Activated CD4-positive, alpha-beta T cell treated with anti-CD3 and anti-CD28 coated beads for 36 hours (primary cell): ENCODE measurements at regions not wholly inside any gene's neighbourhood (a gene's known extent, or its start where the extent isn't known, plus 50 kb on each side); places are given as distances from the start of the nearest gene placed in this dataset.

Experiments
- ATAC-seq: fragments of 200-7000 bp; cut with Tn5 transposase; one replicate; pipeline ENCODE4 v1.10.0; 2021; ENCODE audit warnings: mild to moderate bottlenecking, moderate library complexity
- CTCF ChIA-PET: fragments of 350-600 bp; sonication (Branson Sonifier 250); formaldehyde crosslinking; loops from one replicate; lab custom pipeline; 2021; ENCODE audit warnings: antibody characterized with exemption; lab: Charles Lee
- POLR2A ChIA-PET: fragments of 350-600 bp; sonication (Branson Sonifier 250); formaldehyde crosslinking; loops from one replicate; lab custom pipeline; 2021; ENCODE audit warnings: antibody characterized with exemption, inconsistent platforms; lab: Charles Lee
- DNase-seq: peaks from one replicate; pipeline ENCODE4 v3.0.0-alpha.2; 2020
- H3K27ac Mint-ChIP-seq: one replicate; pipeline ENCODE4 v1.8.0; 2021; ENCODE audit warnings: mixed read lengths
- H3K27me3 Mint-ChIP-seq: one replicate; pipeline ENCODE4 v1.8.0; 2021; ENCODE audit warnings: mixed read lengths
- H3K36me3 Mint-ChIP-seq: one replicate; pipeline ENCODE4 v1.8.0; 2021; ENCODE audit warnings: low read depth, mixed read lengths
- H3K4me1 Mint-ChIP-seq: one replicate; pipeline ENCODE4 v1.8.0; 2021; ENCODE audit warnings: mixed read lengths
- H3K4me3 Mint-ChIP-seq: one replicate; pipeline ENCODE4 v1.8.0; 2021; ENCODE audit warnings: mild to moderate bottlenecking, moderate library complexity, mixed read lengths
- H3K9me3 Mint-ChIP-seq: one replicate; pipeline ENCODE4 v1.8.0; 2021; ENCODE audit warnings: low read depth, mixed read lengths
- intact Hi-C, 2 experiments: fragments of 100-400 bp; cut with DNase I in 1 of 2; cut with micrococcal nuclease in 1 of 2; formaldehyde crosslinking; loops; one replicate each; pipeline versions ENCODE4 v1.14.2 to v1.15.1; 2022 to 2024; cut with DNase I, micrococcal nuclease

GRCh38 chr1:82287556-82287955, 486.8 kb downstream of the ADGRL2 start:
- no peaks in the 10 kb centered on the region for H3K27me3 Mint-ChIP-seq
- intact Hi-C loops = no loop called here
- no peaks in the 10 kb centered on the region for H3K9me3 Mint-ChIP-seq
- H3K36me3 Mint-ChIP-seq = no peaks in the 10 kb centered on the region
- H3K27ac Mint-ChIP-seq = no peak overlapping the region
- ChIA-PET POLR2A (no interaction called here), CTCF (no interaction called here)
- H3K4me1 Mint-ChIP-seq = no peaks in the 10 kb centered on the region
- H3K4me3 Mint-ChIP-seq = no peak overlapping the region
- no peak for DNase-seq
- ATAC-seq = no peak

GRCh38 chr1:82284213-82284612, 483.5 kb downstream of the ADGRL2 start:
- CTCF ChIA-PET = no interaction called here
- no peaks in the 10 kb centered on the region for H3K36me3 Mint-ChIP-seq
- no peak overlapping the region for H3K27ac Mint-ChIP-seq
- intact Hi-C loops = no loop called here
- no peak overlapping the region for H3K4me3 Mint-ChIP-seq
- no peaks in the 10 kb centered on the region for H3K9me3 Mint-ChIP-seq
- POLR2A ChIA-PET = no interaction called here
- no peaks in the 10 kb centered on the region for H3K27me3 Mint-ChIP-seq
- ATAC-seq = no peak
- H3K4me1 Mint-ChIP-seq = no peaks in the 10 kb centered on the region
- DNase-seq = no peak

- no peak overlapping the region for H3K27ac Mint-ChIP-seq
Observed at GRCh38 chr1:82279241-82279640, 478.5 kb downstream of the ADGRL2 start.

GRCh38 chr1:82273816-82274215, 473.1 kb downstream of the ADGRL2 start:
- Mint-ChIP-seq H3K27ac (no peak overlapping the region), H3K9me3 (no peaks in the 10 kb centered on the region), H3K27me3 (no peaks in the 10 kb centered on the region), H3K36me3 (no peaks in the 10 kb centered on the region), H3K4me3 (no peak overlapping the region), H3K4me1 (no peaks in the 10 kb centered on the region)
- ChIA-PET CTCF (no interaction called here), POLR2A (no interaction called here)
- intact Hi-C loops = no loop called here
- ATAC-seq (no peak), DNase-seq (no peak)

More at GRCh38 chr1:82279241-82279640, 478.5 kb downstream of the ADGRL2 start:
- POLR2A ChIA-PET = no interaction called here
- DNase-seq = no peak
- peak; percentile 42 for ATAC-seq
- CTCF ChIA-PET = no interaction called here
- H3K36me3 Mint-ChIP-seq = no peaks in the 10 kb centered on the region
- no peaks in the 10 kb centered on the region for H3K9me3 Mint-ChIP-seq
- intact Hi-C loops = no loop called here
- H3K27me3 Mint-ChIP-seq = no peaks in the 10 kb centered on the region
- H3K4me1 Mint-ChIP-seq = no peaks in the 10 kb centered on the region
- H3K4me3 Mint-ChIP-seq = no peak overlapping the region

GRCh38 chr1:82269431-82269830, 468.7 kb downstream of the ADGRL2 start:
- Mint-ChIP-seq H3K4me1 (no peaks in the 10 kb centered on the region), H3K36me3 (no peaks in the 10 kb centered on the region), H3K27ac (no peak overlapping the region), H3K4me3 (no peak overlapping the region), H3K27me3 (no peaks in the 10 kb centered on the region), H3K9me3 (no peaks in the 10 kb centered on the region)
- ChIA-PET CTCF (interaction anchor here (1.1 kb wide), 1 partner anchor 21 kb away, joined by 3 read pairs; no protein-coding TSS in a partner anchor), POLR2A (no interaction called here)
- intact Hi-C loops = no loop called here
- DNase-seq (no peak), ATAC-seq (no peak)

GRCh38 chr1:82268826-82269225, 468.1 kb downstream of the ADGRL2 start:
- no peak for ATAC-seq
- no peak for DNase-seq
- no peaks in the 10 kb centered on the region for H3K4me1 Mint-ChIP-seq
- POLR2A ChIA-PET = no interaction called here
- CTCF ChIA-PET = no interaction called here
- H3K27me3 Mint-ChIP-seq = no peaks in the 10 kb centered on the region
- H3K4me3 Mint-ChIP-seq = no peak overlapping the region
- H3K27ac Mint-ChIP-seq = no peak overlapping the region
- H3K36me3 Mint-ChIP-seq = no peaks in the 10 kb centered on the region
- intact Hi-C loops = no loop called here
- H3K9me3 Mint-ChIP-seq = no peaks in the 10 kb centered on the region

- Mint-ChIP-seq H3K27me3 (no peaks in the 10 kb centered on the region), H3K36me3 (no peaks in the 10 kb centered on the region), H3K4me3 (no peak overlapping the region), H3K9me3 (no peaks in the 10 kb centered on the region), H3K27ac (no peak overlapping the region), H3K4me1 (no peaks in the 10 kb centered on the region)
- POLR2A ChIA-PET = no interaction called here
- intact Hi-C loops = no loop called here
- no peak for ATAC-seq
- CTCF ChIA-PET = no interaction called here
- no peak for DNase-seq
Observed at GRCh38 chr1:82266351-82266750, 465.6 kb downstream of the ADGRL2 start.

GRCh38 chr1:82265436-82265835, 464.7 kb downstream of the ADGRL2 start:
- no peak for DNase-seq
- POLR2A ChIA-PET = no interaction called here
- Mint-ChIP-seq H3K4me3 (no peak overlapping the region), H3K27ac (no peak overlapping the region), H3K27me3 (no peaks in the 10 kb centered on the region), H3K9me3 (no peaks in the 10 kb centered on the region), H3K36me3 (no peaks in the 10 kb centered on the region), H3K4me1 (no peaks in the 10 kb centered on the region)
- CTCF ChIA-PET = no interaction called here
- no peak for ATAC-seq
- intact Hi-C loops = no loop called here

- intact Hi-C loops = no loop called here
- H3K27ac Mint-ChIP-seq = no peak overlapping the region
- no peaks in the 10 kb centered on the region for H3K36me3 Mint-ChIP-seq
- H3K27me3 Mint-ChIP-seq = no peaks in the 10 kb centered on the region
- no peak overlapping the region for H3K4me3 Mint-ChIP-seq
- H3K4me1 Mint-ChIP-seq = no peaks in the 10 kb centered on the region
- ATAC-seq (no peak), DNase-seq (no peak)
- no peaks in the 10 kb centered on the region for H3K9me3 Mint-ChIP-seq
- ChIA-PET CTCF (no interaction called here), POLR2A (no interaction called here)
Observed at GRCh38 chr1:82264802-82265201, 464.1 kb downstream of the ADGRL2 start.

GRCh38 chr1:82263396-82263795, 462.7 kb downstream of the ADGRL2 start:
- no peak overlapping the region for H3K27ac Mint-ChIP-seq
- no peak overlapping the region for H3K4me3 Mint-ChIP-seq
- ATAC-seq (no peak), DNase-seq (no peak)
- no peaks in the 10 kb centered on the region for H3K9me3 Mint-ChIP-seq
- H3K27me3 Mint-ChIP-seq = no peaks in the 10 kb centered on the region
- no peaks in the 10 kb centered on the region for H3K4me1 Mint-ChIP-seq
- intact Hi-C loops = no loop called here
- ChIA-PET CTCF (no interaction called here), POLR2A (no interaction called here)
- no peaks in the 10 kb centered on the region for H3K36me3 Mint-ChIP-seq

GRCh38 chr1:82260666-82261065, 459.9 kb downstream of the ADGRL2 start:
- intact Hi-C loops = no loop called here
- no peak for DNase-seq
- Mint-ChIP-seq H3K4me1 (no peaks in the 10 kb centered on the region), H3K36me3 (no peaks in the 10 kb centered on the region), H3K9me3 (no peaks in the 10 kb centered on the region), H3K4me3 (no peak overlapping the region), H3K27me3 (no peaks in the 10 kb centered on the region), H3K27ac (no peak overlapping the region)
- ChIA-PET CTCF (no interaction called here), POLR2A (no interaction called here)
- no peak for ATAC-seq

GRCh38 chr1:82260051-82260450, 459.3 kb downstream of the ADGRL2 start:
- ATAC-seq (no peak), DNase-seq (no peak)
- no peak overlapping the region for H3K27ac Mint-ChIP-seq
- no peaks in the 10 kb centered on the region for H3K4me1 Mint-ChIP-seq
- no peaks in the 10 kb centered on the region for H3K27me3 Mint-ChIP-seq
- H3K36me3 Mint-ChIP-seq = no peaks in the 10 kb centered on the region
- H3K9me3 Mint-ChIP-seq = no peaks in the 10 kb centered on the region
- ChIA-PET CTCF (no interaction called here), POLR2A (no interaction called here)
- H3K4me3 Mint-ChIP-seq = no peak overlapping the region
- intact Hi-C loops = no loop called here

GRCh38 chr1:82258887-82259286, 458.2 kb downstream of the ADGRL2 start:
- no peaks in the 10 kb centered on the region for H3K27me3 Mint-ChIP-seq
- H3K4me1 Mint-ChIP-seq = no peaks in the 10 kb centered on the region
- H3K4me3 Mint-ChIP-seq = no peak overlapping the region
- POLR2A ChIA-PET = no interaction called here
- CTCF ChIA-PET = no interaction called here
- H3K9me3 Mint-ChIP-seq = no peaks in the 10 kb centered on the region
- no peak for ATAC-seq
- no peak overlapping the region for H3K27ac Mint-ChIP-seq
- intact Hi-C loops = no loop called here
- no peak for DNase-seq
- H3K36me3 Mint-ChIP-seq = no peaks in the 10 kb centered on the region
